Testis (tissue), 2 donors: ENCODE measurements at regions not wholly inside any gene's neighbourhood (a gene's known extent, or its start where the extent isn't known, plus 50 kb on each side); places are given as distances from the start of the nearest gene placed in this dataset.

ENCODE experiments used
- CTCF ChIP-seq, 3 experiments: fragments of 450-650 bp in 2 of 3; fragments of 200-600 bp in 1 of 3; sonication (generic) in 1 of 3; IDR thresholded peaks; one replicate each; pipeline ENCODE4 v1.5.1; 2016 to 2019; ENCODE audit warnings: antibody characterized with exemption in 3 of 3, mild to moderate bottlenecking in 2 of 3, moderate library complexity in 1 of 3
- POLR2A ChIP-seq: fragments of 450-650 bp; IDR thresholded peaks from one replicate; pipeline ENCODE4 v1.6.1; 2017; ENCODE audit warnings: antibody characterized with exemption, mild to moderate bottlenecking, moderate library complexity

- TF ChIP-seq POLR2A (no peak), CTCF (IDR thresholded peaks at IDR 0.05) (no peak)
Measured at GRCh38 chr11:98728421-98728820, 292.3 kb upstream of the CNTN5 start.
